PC-9 (cell line): ENCODE measurements at regions not wholly inside any gene's neighbourhood (a gene's known extent, or its start where the extent isn't known, plus 50 kb on each side); places are given as distances from the start of the nearest gene placed in this dataset.

Experiments
- BruUV-seq: library from RNA; stranded (reverse); fragments of 400-500 nt; replicated peaks from 2 replicates; lab custom pipeline; 2021; lab: Mats Ljungman, UMichigan
- CTCF ChIA-PET: fragments of 300-600 bp; sonication (Branson Sonifier 250); formaldehyde crosslinking; loops from one replicate; lab custom pipeline; 2022; ENCODE audit warnings: antibody characterized with exemption; lab: Charles Lee
- POLR2A ChIA-PET: fragments of 300-600 bp; sonication (Branson Sonifier 250); formaldehyde crosslinking; loops from one replicate; lab custom pipeline; 2022; ENCODE audit warnings: antibody characterized with exemption; ENCODE audit not compliant: unreplicated experiment; lab: Charles Lee
- DNase-seq, 2 experiments: peaks; one replicate each; pipeline versions ENCODE4 v3.0.0 to v3.0.0-alpha.2; 2015 to 2022; ENCODE audit warnings: mixed read lengths in 1 of 2
- H2AFZ ChIP-seq: fragments of 200-600 bp; sonication (generic); 2 replicates; pipeline ENCODE4 v1.8.1; 2017; ENCODE audit warnings: antibody characterized with exemption
- H3F3A ChIP-seq: fragments of 200-600 bp; sonication (generic); 2 replicates; pipeline ENCODE4 v1.8.1; 2017; ENCODE audit warnings: antibody characterized with exemption, mild to moderate bottlenecking, low read depth; ENCODE audit not compliant: insufficient read depth
- H3K27ac ChIP-seq: fragments of 200-600 bp; sonication (generic); 2 replicates; pipeline ENCODE4 v1.6.1; 2016; ENCODE audit warnings: mixed run types
- H3K27me3 ChIP-seq: fragments of 200-600 bp; sonication (generic); 2 replicates; pipeline ENCODE4 v1.6.1; 2016; ENCODE audit warnings: low read depth, mixed run types; ENCODE audit not compliant: insufficient read depth
- H3K36me3 ChIP-seq: fragments of 200-600 bp; sonication (generic); 2 replicates; pipeline ENCODE4 v1.6.1; 2016; ENCODE audit warnings: low read depth, mixed run types
- H3K4me1 ChIP-seq: fragments of 200-600 bp; sonication (generic); replicated peaks from 2 replicates; pipeline ENCODE4 v1.6.1; 2016; ENCODE audit warnings: mixed run types; ENCODE audit not compliant: insufficient read depth
- H3K4me2 ChIP-seq: fragments of 200-600 bp; sonication (generic); 2 replicates; pipeline ENCODE4 v1.6.1; 2017; ENCODE audit warnings: mixed run types
- H3K4me3 ChIP-seq: fragments of 200-600 bp; sonication (generic); 2 replicates; pipeline ENCODE4 v1.6.1; 2016; ENCODE audit warnings: mixed run types
- H3K79me2 ChIP-seq: fragments of 200-600 bp; sonication (generic); 2 replicates; pipeline ENCODE4 v1.6.1; 2017; ENCODE audit warnings: low read depth, mixed run types
- H3K9me2 ChIP-seq: fragments of 200-600 bp; sonication (generic); 2 replicates; pipeline ENCODE4 v1.8.1; 2017; ENCODE audit warnings: mild to moderate bottlenecking; ENCODE audit not compliant: insufficient read depth
- H3K9me3 ChIP-seq: fragments of 200-600 bp; sonication (generic); 2 replicates; pipeline ENCODE4 v1.8.1; 2016; ENCODE audit warnings: low read depth; ENCODE audit not compliant: insufficient read depth
- H4K20me1 ChIP-seq: fragments of 200-600 bp; sonication (generic); 2 replicates; pipeline ENCODE4 v1.8.1; 2017; ENCODE audit not compliant: insufficient read depth
- EZH2 ChIP-seq: fragments of 200-600 bp; sonication (generic); IDR thresholded peaks from 2 replicates; pipeline ENCODE4 v1.8.0; 2017; ENCODE audit warnings: antibody characterized with exemption, low read depth
- intact Hi-C: fragments of 100-400 bp; cut with micrococcal nuclease; formaldehyde crosslinking; loops from one replicate; pipeline ENCODE4 v1.10.0; 2022; ENCODE audit not compliant: unreplicated experiment
- TF ChIP-seq, protein P1 (sequence below): fragments of 200-600 bp; sonication (generic); conservative IDR thresholded peaks from 2 replicates; pipeline ENCODE4 v1.6.1; 2017; ENCODE audit warnings: mixed run types, antibody characterized with exemption, mild to moderate bottlenecking, moderate library complexity

DNA sequence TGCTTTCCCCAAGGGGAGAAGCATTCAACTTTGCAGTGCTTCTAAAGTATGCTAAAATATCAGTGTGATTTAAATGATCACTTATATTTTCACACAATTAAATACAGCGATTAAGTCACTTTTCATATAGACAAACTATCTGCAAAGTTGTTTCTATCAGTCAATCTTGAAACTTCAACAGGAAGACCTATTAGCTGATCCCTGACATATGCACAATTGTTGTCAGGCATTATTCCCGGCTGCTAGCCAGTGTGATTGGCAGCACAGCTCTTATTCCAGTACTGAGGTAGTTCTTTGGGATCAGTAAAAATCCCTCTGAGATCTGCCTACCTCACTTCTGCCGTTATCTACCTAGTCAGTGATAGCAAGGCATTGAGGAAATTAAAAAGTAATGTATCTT is 629.5 kb downstream of the NR4A2 start:
- Histone ChIP-seq H3K79me2 (no peaks in the 10 kb centered on the region), H3K9me2 (no peaks in the 10 kb centered on the region), H3K4me1 (no peaks in the 10 kb centered on the region), H3K27me3 (no peaks in the 10 kb centered on the region), H4K20me1 (no peaks in the 10 kb centered on the region), H3K9me3 (no peaks in the 10 kb centered on the region), H3K36me3 (no peaks in the 10 kb centered on the region), H3K27ac (no peak overlapping the region), H3F3A (no peaks in the 10 kb centered on the region), H2AFZ (no peak overlapping the region), H3K4me2 (no peak overlapping the region), H3K4me3 (no peak overlapping the region)
- no TSS peak for BruUV-seq
- ChIA-PET CTCF (no interaction called here), POLR2A (no interaction called here)
- TF ChIP-seq EZH2 = no peak
- TF ChIP-seq, protein P1, sequence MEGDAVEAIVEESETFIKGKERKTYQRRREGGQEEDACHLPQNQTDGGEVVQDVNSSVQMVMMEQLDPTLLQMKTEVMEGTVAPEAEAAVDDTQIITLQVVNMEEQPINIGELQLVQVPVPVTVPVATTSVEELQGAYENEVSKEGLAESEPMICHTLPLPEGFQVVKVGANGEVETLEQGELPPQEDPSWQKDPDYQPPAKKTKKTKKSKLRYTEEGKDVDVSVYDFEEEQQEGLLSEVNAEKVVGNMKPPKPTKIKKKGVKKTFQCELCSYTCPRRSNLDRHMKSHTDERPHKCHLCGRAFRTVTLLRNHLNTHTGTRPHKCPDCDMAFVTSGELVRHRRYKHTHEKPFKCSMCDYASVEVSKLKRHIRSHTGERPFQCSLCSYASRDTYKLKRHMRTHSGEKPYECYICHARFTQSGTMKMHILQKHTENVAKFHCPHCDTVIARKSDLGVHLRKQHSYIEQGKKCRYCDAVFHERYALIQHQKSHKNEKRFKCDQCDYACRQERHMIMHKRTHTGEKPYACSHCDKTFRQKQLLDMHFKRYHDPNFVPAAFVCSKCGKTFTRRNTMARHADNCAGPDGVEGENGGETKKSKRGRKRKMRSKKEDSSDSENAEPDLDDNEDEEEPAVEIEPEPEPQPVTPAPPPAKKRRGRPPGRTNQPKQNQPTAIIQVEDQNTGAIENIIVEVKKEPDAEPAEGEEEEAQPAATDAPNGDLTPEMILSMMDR = no peak
- intact Hi-C loops = no loop called here
- DNase-seq = no peak

DNA sequence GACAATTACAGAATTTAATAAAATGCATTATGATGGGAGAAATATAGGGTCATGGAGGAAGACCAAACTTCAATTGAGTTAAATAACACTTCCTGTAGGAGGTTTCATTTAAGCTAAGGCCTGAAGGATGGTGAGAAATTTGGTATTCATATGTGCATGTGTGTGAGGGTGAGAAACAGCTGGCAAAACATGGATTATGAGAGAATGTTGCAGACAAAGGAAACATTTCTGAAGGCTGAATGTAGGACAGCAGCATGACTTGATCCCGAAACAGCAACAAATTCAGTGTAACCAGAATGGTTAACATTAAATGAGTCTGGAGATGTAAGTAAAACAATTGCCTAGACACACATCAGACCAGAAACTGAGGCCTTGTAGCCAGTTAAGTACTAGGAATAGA is 630.8 kb downstream of the NR4A2 start:
- Histone ChIP-seq H3K27ac (no peak overlapping the region), H3F3A (no peaks in the 10 kb centered on the region), H3K4me1 (no peaks in the 10 kb centered on the region), H3K79me2 (no peaks in the 10 kb centered on the region), H4K20me1 (no peaks in the 10 kb centered on the region), H3K4me3 (no peak overlapping the region), H3K27me3 (no peaks in the 10 kb centered on the region), H3K4me2 (no peak overlapping the region), H3K9me3 (no peaks in the 10 kb centered on the region), H2AFZ (no peak overlapping the region), H3K9me2 (no peaks in the 10 kb centered on the region), H3K36me3 (no peaks in the 10 kb centered on the region)
- TF ChIP-seq, protein P1 = no peak
- no peak for TF ChIP-seq EZH2
- POLR2A ChIA-PET = no interaction called here
- DNase-seq = no peak
- intact Hi-C loops = no loop called here
- CTCF ChIA-PET = no interaction called here
- no TSS peak for BruUV-seq

DNA sequence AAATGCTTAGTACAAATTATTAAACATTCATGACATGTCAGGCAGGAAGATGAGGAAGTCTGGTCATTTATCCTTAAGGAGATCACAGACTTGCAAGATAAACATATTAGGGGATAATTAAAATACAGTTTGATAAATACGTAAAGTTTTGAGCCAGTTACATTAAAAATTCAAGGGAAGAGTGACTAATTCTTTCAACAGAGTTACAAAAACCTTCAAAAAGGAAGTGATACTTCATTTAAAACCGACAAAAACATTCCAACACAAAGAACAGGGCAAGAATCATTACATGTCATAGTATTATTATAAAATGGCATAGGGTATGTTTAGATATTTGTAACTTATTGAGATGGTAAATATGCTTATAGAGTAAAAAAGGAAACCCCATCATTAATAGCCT is 636.0 kb downstream of the NR4A2 start:
- BruUV-seq = no TSS peak
- intact Hi-C loops = no loop called here
- no peak for DNase-seq
- POLR2A ChIA-PET = no interaction called here
- Histone ChIP-seq H3F3A (no peaks in the 10 kb centered on the region), H3K4me1 (no peaks in the 10 kb centered on the region), H3K4me2 (no peak overlapping the region), H3K36me3 (no peaks in the 10 kb centered on the region), H3K27ac (no peak overlapping the region), H4K20me1 (no peaks in the 10 kb centered on the region), H2AFZ (no peak overlapping the region), H3K27me3 (no peaks in the 10 kb centered on the region), H3K9me3 (no peaks in the 10 kb centered on the region), H3K9me2 (no peaks in the 10 kb centered on the region), H3K79me2 (no peaks in the 10 kb centered on the region), H3K4me3 (no peak overlapping the region)
- CTCF ChIA-PET = no interaction called here
- TF ChIP-seq, protein P1 = no peak
- TF ChIP-seq EZH2 = no peak
